Glutamatergic neuron (in vitro differentiated cells): ENCODE measurements at regions not wholly inside any gene's neighbourhood (a gene's known extent, or its start where the extent isn't known, plus 50 kb on each side); places are given as distances from the start of the nearest gene placed in this dataset.

Source experiments
- DNase-seq: peaks from one replicate; pipeline ENCODE4 v3.0.0; 2022
- H3K27ac Mint-ChIP-seq: one replicate; pipeline ENCODE4 v1.8.0; 2020; ENCODE audit warnings: mild to moderate bottlenecking, mixed read lengths, inconsistent platforms; ENCODE audit not compliant: unreplicated experiment
- H3K27me3 Mint-ChIP-seq: one replicate; pipeline ENCODE4 v1.8.0; 2020; ENCODE audit warnings: mild to moderate bottlenecking, moderate library complexity, mixed read lengths, inconsistent platforms; ENCODE audit not compliant: unreplicated experiment
- H3K36me3 Mint-ChIP-seq: one replicate; pipeline ENCODE4 v1.8.0; 2020; ENCODE audit warnings: mild to moderate bottlenecking, mixed read lengths, inconsistent platforms; ENCODE audit not compliant: unreplicated experiment
- H3K4me1 Mint-ChIP-seq: one replicate; pipeline ENCODE4 v1.8.0; 2020; ENCODE audit warnings: mild to moderate bottlenecking, low read depth, mixed read lengths, inconsistent platforms; ENCODE audit not compliant: unreplicated experiment
- H3K4me3 Mint-ChIP-seq: one replicate; pipeline ENCODE4 v1.8.0; 2020; ENCODE audit warnings: mild to moderate bottlenecking, mixed read lengths, inconsistent platforms; ENCODE audit not compliant: unreplicated experiment
- H3K9me3 Mint-ChIP-seq: one replicate; pipeline ENCODE4 v1.8.0; 2020; ENCODE audit warnings: mild to moderate bottlenecking, moderate library complexity, mixed read lengths, inconsistent platforms; ENCODE audit not compliant: unreplicated experiment
- CTCF ChIP-seq: fragments of 200-600 bp; sonication (generic); IDR thresholded peaks from one replicate; pipeline ENCODE4 v1.5.0; 2021; ENCODE audit not compliant: partially characterized antibody, unreplicated experiment

- Mint-ChIP-seq H3K4me3 (no peak overlapping the region), H3K4me1 (peaks cover 1% of the 10 kb centered on the region), H3K27me3 (peaks cover 3% of the 10 kb centered on the region), H3K9me3 (no peaks in the 10 kb centered on the region), H3K27ac (peak overlapping the region; percentile 4), H3K36me3 (no peaks in the 10 kb centered on the region)
- DNase-seq, result no peak
- no peak for TF ChIP-seq CTCF
These were observed 57.5 kb downstream of the UNCX start for GRCh38 chr7:1290026-1290678.

GRCh38 chr7:1290679-1291356 is 58.1 kb downstream of the UNCX start:
- Mint-ChIP-seq H3K9me3 (no peaks in the 10 kb centered on the region), H3K4me1 (no peaks in the 10 kb centered on the region), H3K36me3 (no peaks in the 10 kb centered on the region), H3K4me3 (no peak overlapping the region), H3K27me3 (peaks cover 3% of the 10 kb centered on the region), H3K27ac (no peak overlapping the region)
- no peak for TF ChIP-seq CTCF
- no peak for DNase-seq

- Mint-ChIP-seq H3K4me3 (no peak overlapping the region), H3K9me3 (no peaks in the 10 kb centered on the region), H3K27ac (no peak overlapping the region), H3K27me3 (peaks cover 3% of the 10 kb centered on the region), H3K36me3 (no peaks in the 10 kb centered on the region), H3K4me1 (no peaks in the 10 kb centered on the region)
- no peak for TF ChIP-seq CTCF
- DNase-seq, result no peak
These were observed 58.7 kb downstream of the UNCX start for GRCh38 chr7:1291357-1291689.

GRCh38 chr7:1291845-1292765 is 59.4 kb downstream of the UNCX start:
- peaks cover 3% of the 10 kb centered on the region for H3K27me3 Mint-ChIP-seq

More at GRCh38 chr7:1291845-1292765, 59.4 kb downstream of the UNCX start:
- H3K4me3 Mint-ChIP-seq, result no peak overlapping the region
- H3K4me1 Mint-ChIP-seq, result peaks cover 2% of the 10 kb centered on the region
- TF ChIP-seq CTCF, result no peak
- no peak for DNase-seq
- H3K27ac Mint-ChIP-seq, result no peak overlapping the region
- no peaks in the 10 kb centered on the region for H3K36me3 Mint-ChIP-seq
- H3K9me3 Mint-ChIP-seq, result peaks cover 2% of the 10 kb centered on the region
